ENCODE measurements at regions not wholly inside any gene's neighbourhood (a gene's known extent, or its start where the extent isn't known, plus 50 kb on each side); places are given as distances from the start of the nearest gene placed in this dataset.

DNA sequence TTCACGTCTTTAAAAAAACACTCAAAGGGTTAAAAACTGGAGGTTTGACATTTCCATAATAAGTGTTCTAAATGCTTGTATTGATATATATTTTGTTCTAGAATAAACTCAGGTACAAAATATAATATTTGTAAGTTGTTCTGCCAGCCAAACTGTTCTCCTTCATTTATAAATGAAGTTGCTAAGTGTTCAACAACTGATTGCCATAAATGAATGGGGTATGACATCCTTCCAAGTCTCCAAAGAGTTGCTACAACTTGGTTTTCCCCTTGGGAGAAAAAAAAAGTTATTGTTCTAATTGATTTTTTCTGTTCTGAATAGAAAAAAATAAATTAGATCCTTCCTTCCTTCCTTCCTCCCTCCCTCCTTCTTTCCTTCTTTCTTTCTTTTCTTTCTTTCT, 65.4 kb upstream of the BLID start:
- no peaks in the 10 kb centered on the region for H3K4me1 ChIP-seq
- no peaks in the 10 kb centered on the region for H3K9me3 ChIP-seq
- H3K27me3 ChIP-seq = 0 out of 2 replicates have a peak, but pooled peaks cover 4% of the 10 kb centered on the region
- no peaks in the 10 kb centered on the region for H3K36me3 ChIP-seq
- no peak overlapping the region for H3K4me3 ChIP-seq (ENCODE audit: low read depth, low read length)
- TF ChIP-seq, protein P1, sequence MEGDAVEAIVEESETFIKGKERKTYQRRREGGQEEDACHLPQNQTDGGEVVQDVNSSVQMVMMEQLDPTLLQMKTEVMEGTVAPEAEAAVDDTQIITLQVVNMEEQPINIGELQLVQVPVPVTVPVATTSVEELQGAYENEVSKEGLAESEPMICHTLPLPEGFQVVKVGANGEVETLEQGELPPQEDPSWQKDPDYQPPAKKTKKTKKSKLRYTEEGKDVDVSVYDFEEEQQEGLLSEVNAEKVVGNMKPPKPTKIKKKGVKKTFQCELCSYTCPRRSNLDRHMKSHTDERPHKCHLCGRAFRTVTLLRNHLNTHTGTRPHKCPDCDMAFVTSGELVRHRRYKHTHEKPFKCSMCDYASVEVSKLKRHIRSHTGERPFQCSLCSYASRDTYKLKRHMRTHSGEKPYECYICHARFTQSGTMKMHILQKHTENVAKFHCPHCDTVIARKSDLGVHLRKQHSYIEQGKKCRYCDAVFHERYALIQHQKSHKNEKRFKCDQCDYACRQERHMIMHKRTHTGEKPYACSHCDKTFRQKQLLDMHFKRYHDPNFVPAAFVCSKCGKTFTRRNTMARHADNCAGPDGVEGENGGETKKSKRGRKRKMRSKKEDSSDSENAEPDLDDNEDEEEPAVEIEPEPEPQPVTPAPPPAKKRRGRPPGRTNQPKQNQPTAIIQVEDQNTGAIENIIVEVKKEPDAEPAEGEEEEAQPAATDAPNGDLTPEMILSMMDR (IDR thresholded peaks at IDR 0.05; ENCODE audit: low read depth, low read length) = no peak
- no peak for DNase-seq

GRCh38 chr11:122179961-122180834, 64.2 kb upstream of the BLID start:
- Histone ChIP-seq H3K36me3 (no peaks in the 10 kb centered on the region), H3K27me3 (0 out of 2 replicates have a peak, but pooled peaks cover 4% of the 10 kb centered on the region), H3K9me3 (no peaks in the 10 kb centered on the region), H3K4me3 (ENCODE audit: low read depth, low read length) (no peak overlapping the region), H3K4me1 (no peaks in the 10 kb centered on the region)
- TF ChIP-seq, protein P1 (IDR thresholded peaks at IDR 0.05; ENCODE audit: low read depth, low read length) = no peak
- no peak for DNase-seq

GRCh38 chr11:122178795-122179194, 62.8 kb upstream of the BLID start:
- no peak for DNase-seq
- H3K27me3 ChIP-seq = 0 out of 2 replicates have a peak, but pooled peaks cover 4% of the 10 kb centered on the region
- no peaks in the 10 kb centered on the region for H3K9me3 ChIP-seq
- no peaks in the 10 kb centered on the region for H3K36me3 ChIP-seq
- H3K4me1 ChIP-seq = no peaks in the 10 kb centered on the region
- TF ChIP-seq, protein P1 (IDR thresholded peaks at IDR 0.05; ENCODE audit: low read depth, low read length) = no peak
- H3K4me3 ChIP-seq (ENCODE audit: low read depth, low read length) = no peak overlapping the region

- 0 out of 2 replicates have a peak, but pooled peaks cover 4% of the 10 kb centered on the region for H3K27me3 ChIP-seq
- no peaks in the 10 kb centered on the region for H3K4me1 ChIP-seq
- no peak for DNase-seq
- TF ChIP-seq, protein P1 (IDR thresholded peaks at IDR 0.05; ENCODE audit: low read depth, low read length) = no peak
- H3K36me3 ChIP-seq = no peaks in the 10 kb centered on the region
- no peaks in the 10 kb centered on the region for H3K9me3 ChIP-seq
- no peak overlapping the region for H3K4me3 ChIP-seq (ENCODE audit: low read depth, low read length)
Observed at GRCh38 chr11:122177238-122177637, 61.2 kb upstream of the BLID start.

GRCh38 chr11:122176651-122177050, 60.6 kb upstream of the BLID start:
- H3K36me3 ChIP-seq = no peaks in the 10 kb centered on the region
- DNase-seq = no peak
- H3K9me3 ChIP-seq = no peaks in the 10 kb centered on the region
- no peak overlapping the region for H3K4me3 ChIP-seq (ENCODE audit: low read depth, low read length)
- H3K4me1 ChIP-seq = no peaks in the 10 kb centered on the region
- H3K27me3 ChIP-seq = 0 out of 2 replicates have a peak, but pooled peaks cover under 1% of the 10 kb centered on the region
- TF ChIP-seq, protein P1 (IDR thresholded peaks at IDR 0.05; ENCODE audit: low read depth, low read length) = no peak

DNA sequence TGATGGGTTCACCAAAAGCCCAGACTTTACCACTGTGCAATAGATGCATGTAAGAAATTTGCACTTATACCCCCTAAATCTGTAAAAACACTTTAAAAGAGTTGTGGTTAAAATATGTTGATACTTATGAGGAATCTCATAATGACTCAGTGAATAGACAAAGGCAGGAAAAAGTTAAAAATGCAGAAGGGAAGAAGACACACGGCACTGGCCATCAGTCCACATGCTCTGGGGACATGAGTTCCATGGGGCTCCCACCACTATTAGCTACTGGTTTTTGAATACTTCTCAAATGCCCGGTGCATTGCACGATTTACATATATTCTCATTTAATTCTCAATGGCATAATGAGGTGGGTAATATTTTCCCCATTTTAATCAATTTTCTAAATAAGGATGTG, 59.3 kb upstream of the BLID start:
- Histone ChIP-seq H3K4me3 (ENCODE audit: low read depth, low read length) (no peak overlapping the region), H3K4me1 (no peaks in the 10 kb centered on the region)

More for the DNA sequence above, 59.3 kb upstream of the BLID start:
- Histone ChIP-seq H3K36me3 (no peaks in the 10 kb centered on the region), H3K27me3 (no peaks in the 10 kb centered on the region), H3K9me3 (no peaks in the 10 kb centered on the region)
- DNase-seq = no peak
- TF ChIP-seq, protein P1 (IDR thresholded peaks at IDR 0.05; ENCODE audit: low read depth, low read length) = no peak
